GM18517 (cell line): ENCODE measurements at regions not wholly inside any gene's neighbourhood (a gene's known extent, or its start where the extent isn't known, plus 50 kb on each side); places are given as distances from the start of the nearest gene placed in this dataset.
"Not testable (repeated sequence)": the region's sequence is repeated elsewhere in the genome, so short reads cannot be mapped to it uniquely, and the experiment has no call there.

ENCODE experiments used
- ATAC-seq: cut with Tn5 transposase; IDR thresholded peaks from one replicate; pipeline ENCODE4 v1.9.1; 2021; ENCODE audit warnings: mild to moderate bottlenecking, moderate library complexity; ENCODE audit not compliant: unreplicated experiment

GRCh38 chr10:35835545-35835944 is 193.4 kb upstream of the FZD8 start:
- no peak for ATAC-seq

GRCh38 chr10:35834877-35835494 is 192.9 kb upstream of the FZD8 start:
- no peak for ATAC-seq

- ATAC-seq, result no peak
These were observed 185.7 kb upstream of the FZD8 start for GRCh38 chr10:35827783-35828182.

- ATAC-seq, result no peak
These were observed 182.6 kb upstream of the FZD8 start for GRCh38 chr10:35824704-35825103.

GRCh38 chr10:35822316-35822715 is 180.2 kb upstream of the FZD8 start:
- ATAC-seq, result no peak

- ATAC-seq, result peak; percentile 71
These were observed 179.3 kb upstream of the FZD8 start for GRCh38 chr10:35821339-35821911.

GRCh38 chr10:35819736-35820135 is 177.6 kb upstream of the FZD8 start:
- no peak for ATAC-seq

GRCh38 chr10:35819011-35819410 is 176.9 kb upstream of the FZD8 start:
- ATAC-seq, result no peak

GRCh38 chr10:35817109-35817508 is 175.0 kb upstream of the FZD8 start:
- ATAC-seq, result not testable (repeated sequence)

- no peak for ATAC-seq
These were observed 171.1 kb upstream of the FZD8 start for GRCh38 chr10:35813219-35813618.

- no peak for ATAC-seq
These were observed 166.2 kb upstream of the FZD8 start for GRCh38 chr10:35808344-35808743.

- no peak for ATAC-seq
These were observed 160.9 kb upstream of the FZD8 start for GRCh38 chr10:35803046-35803445.

GRCh38 chr10:35797187-35797586 is 155.1 kb upstream of the FZD8 start:
- ATAC-seq, result no peak

- ATAC-seq, result no peak
These were observed 153.2 kb upstream of the FZD8 start for GRCh38 chr10:35795131-35795824.

- ATAC-seq, result no peak
These were observed 152.6 kb upstream of the FZD8 start for GRCh38 chr10:35794703-35795102.

GRCh38 chr10:35792291-35792690 is 150.2 kb upstream of the FZD8 start:
- no peak for ATAC-seq

- ATAC-seq, result no peak
These were observed 147.9 kb upstream of the FZD8 start for GRCh38 chr10:35789996-35790395.

GRCh38 chr10:35784751-35785150 is 142.7 kb upstream of the FZD8 start:
- no peak for ATAC-seq

- ATAC-seq, result no peak
These were observed 141.3 kb upstream of the FZD8 start for GRCh38 chr10:35783305-35783838.

GRCh38 chr10:35781643-35782035 is 139.5 kb upstream of the FZD8 start:
- ATAC-seq, result no peak

GRCh38 chr10:35780970-35781642 is 139.0 kb upstream of the FZD8 start:
- no peak for ATAC-seq

- no peak for ATAC-seq
These were observed 136.2 kb upstream of the FZD8 start for GRCh38 chr10:35778306-35778705.
